H1 (cell line): ENCODE measurements at regions not wholly inside any gene's neighbourhood (a gene's known extent, or its start where the extent isn't known, plus 50 kb on each side); places are given as distances from the start of the nearest gene placed in this dataset.

Source experiments
- CTCF ChIA-PET: fragments of 300-600 bp; sonication (Branson Sonifier 250); formaldehyde crosslinking; loops from one replicate; lab custom pipeline; 2021; ENCODE audit not compliant: partially characterized antibody; lab: Charles Lee
- POLR2A ChIA-PET: fragments of 300-600 bp; sonication (Branson Sonifier 250); formaldehyde crosslinking; loops from one replicate; lab custom pipeline; 2021; ENCODE audit warnings: inconsistent platforms; ENCODE audit not compliant: partially characterized antibody; lab: Charles Lee
- DNase-seq, 2 experiments: peaks; one replicate each; pipeline versions ENCODE4 v3.0.0 to v3.0.0-alpha.2; 2010 to 2022; ENCODE audit warnings: low spot score in 2 of 2, low read depth in 1 of 2, mixed read lengths in 1 of 2
- FAIRE-seq: peaks from 2 replicates; lab custom pipeline; 2011; peaks lifted over from hg19 to GRCh38; lab: Jason Lieb, UNC
- H2AFZ ChIP-seq: 2 replicates; pipeline ENCODE4 v1.8.1; 2012; ENCODE audit warnings: low read length, inconsistent platforms
- H2AK5ac ChIP-seq: 2 replicates; pipeline ENCODE4 v1.6.1; 2013; ENCODE audit warnings: low read depth, low read length
- H2BK120ac ChIP-seq: replicated peaks from 2 replicates; pipeline ENCODE3; 2013; ENCODE audit warnings: low read depth, low read length, inconsistent platforms
- H2BK12ac ChIP-seq: 2 replicates; pipeline ENCODE4 v1.6.1; 2013; ENCODE audit warnings: low read depth, low read length
- H2BK15ac ChIP-seq: 2 replicates; pipeline ENCODE4 v1.6.1; 2013; ENCODE audit warnings: low read length
- H2BK20ac ChIP-seq: 2 replicates; pipeline ENCODE4 v1.6.1; 2013; ENCODE audit warnings: low read length
- H2BK5ac ChIP-seq: 2 replicates; pipeline ENCODE4 v1.6.1; 2013; ENCODE audit warnings: low read depth, low read length
- H3K14ac ChIP-seq: 2 replicates; pipeline ENCODE4 v1.6.1; 2013; ENCODE audit warnings: inconsistent platforms; ENCODE audit not compliant: insufficient read length
- H3K18ac ChIP-seq: 2 replicates; pipeline ENCODE4 v1.6.1; 2013; ENCODE audit warnings: low read length; ENCODE audit errors: extremely low read depth
- H3K23ac ChIP-seq: 2 replicates; pipeline ENCODE4 v1.6.1; 2013; ENCODE audit warnings: inconsistent platforms; ENCODE audit not compliant: insufficient read length
- H3K23me2 ChIP-seq: 2 replicates; pipeline ENCODE4 v1.6.1; 2013; ENCODE audit warnings: low read depth, low read length
- H3K27ac ChIP-seq: 2 replicates; pipeline ENCODE4 v1.6.1; 2011; ENCODE audit warnings: low read depth, low read length, inconsistent platforms
- H3K27me3 ChIP-seq, 4 experiments: replicated peaks in 1 of 4; 1 replicate in 1 of 4; 2 replicates in 3 of 4; pipeline versions ENCODE4 v1.6.1 to v1.8.1; 2011 to 2013; ENCODE audit warnings: low read length in 3 of 4, mild to moderate bottlenecking in 3 of 4, inconsistent platforms in 2 of 4, mixed read lengths in 2 of 4, moderate library complexity in 1 of 4; ENCODE audit not compliant: control insufficient read depth in 3 of 4, insufficient read depth in 3 of 4; ENCODE audit errors: extremely low read depth in 1 of 4
- H3K36me3 ChIP-seq, 4 experiments: 2 replicates each; pipeline versions ENCODE4 v1.6.1 to v1.8.1; 2011 to 2013; ENCODE audit warnings: mild to moderate bottlenecking in 4 of 4, low read length in 3 of 4, moderate library complexity in 2 of 4, control low read depth in 1 of 4, inconsistent platforms in 1 of 4; ENCODE audit not compliant: insufficient read depth in 4 of 4, control insufficient read depth in 2 of 4
- H3K4ac ChIP-seq: replicated peaks from 2 replicates; pipeline ENCODE3; 2013; ENCODE audit warnings: low read length, low read depth, mixed read lengths, inconsistent platforms; ENCODE audit not compliant: insufficient read length
- H3K4me1 ChIP-seq, 4 experiments: replicated peaks in 1 of 4; 1 replicate in 1 of 4; 2 replicates in 3 of 4; pipeline versions ENCODE4 v1.6.1 to v1.8.1; 2011 to 2013; ENCODE audit warnings: low read length in 3 of 4, inconsistent platforms in 2 of 4, mixed read lengths in 1 of 4; ENCODE audit not compliant: insufficient read depth in 4 of 4, control insufficient read depth in 3 of 4
- H3K4me2 ChIP-seq, 2 experiments: 2 replicates each; pipeline versions ENCODE4 v1.6.1 to v1.8.1; 2011 to 2013; ENCODE audit warnings: low read depth in 2 of 2, low read length in 2 of 2, control low read depth in 1 of 2, inconsistent platforms in 1 of 2, mild to moderate bottlenecking in 1 of 2; ENCODE audit not compliant: insufficient read depth in 1 of 2
- H3K4me3 ChIP-seq, 4 experiments: fragments of 200-600, 300-600 bp in 1 of 4; sonication (generic), shearing (Covaris generic), sonication (Bioruptor Twin) in 1 of 4; 2 replicates each; pipeline versions ENCODE4 v1.5.1 to v1.8.1; 2011 to 2016; ENCODE audit warnings: low read length in 4 of 4, low read depth in 3 of 4, control low read depth in 2 of 4, inconsistent platforms in 2 of 4, mild to moderate bottlenecking in 2 of 4, mixed read lengths in 1 of 4, moderate library complexity in 1 of 4; ENCODE audit not compliant: insufficient read depth in 2 of 4; ENCODE audit errors: extremely low read depth in 1 of 4
- H3K56ac ChIP-seq: replicated peaks from 2 replicates; pipeline ENCODE3; 2013; ENCODE audit warnings: low read depth, mild to moderate bottlenecking, mixed read lengths, low read length, inconsistent platforms; ENCODE audit not compliant: insufficient read length
- H3K79me1 ChIP-seq: 2 replicates; pipeline ENCODE4 v1.6.1; 2013; ENCODE audit warnings: low read depth, low read length, control low read depth
- H3K79me2 ChIP-seq, 2 experiments: 2 replicates each; pipeline versions ENCODE4 v1.6.1 to v1.8.1; 2012 to 2013; ENCODE audit warnings: low read length in 2 of 2, mild to moderate bottlenecking in 2 of 2, inconsistent platforms in 1 of 2; ENCODE audit not compliant: insufficient read depth in 2 of 2, control insufficient read depth in 1 of 2
- H3K9ac ChIP-seq, 4 experiments: replicated peaks in 1 of 4; 1 replicate in 1 of 4; 2 replicates in 3 of 4; pipeline versions ENCODE4 v1.6.1 to v1.8.1; 2011 to 2013; ENCODE audit warnings: low read depth in 3 of 4, low read length in 3 of 4, control low read depth in 2 of 4, mild to moderate bottlenecking in 2 of 4, moderate library complexity in 2 of 4, inconsistent platforms in 1 of 4; ENCODE audit errors: extremely low read depth in 1 of 4
- H3K9me3 ChIP-seq, 2 experiments: 2 replicates each; pipeline versions ENCODE4 v1.6.1 to v1.8.1; 2012 to 2013; ENCODE audit warnings: mild to moderate bottlenecking in 2 of 2, moderate library complexity in 2 of 2, control low read depth in 1 of 2, inconsistent platforms in 1 of 2, low read depth in 1 of 2, low read length in 1 of 2, mixed read lengths in 1 of 2; ENCODE audit not compliant: insufficient read depth in 2 of 2
- H4K20me1 ChIP-seq, 2 experiments: replicated peaks in 1 of 2; 2 replicates each; pipeline versions ENCODE3 to v1.8.1; 2011 to 2013; ENCODE audit warnings: inconsistent platforms in 2 of 2, low read length in 2 of 2, mild to moderate bottlenecking in 1 of 2; ENCODE audit not compliant: insufficient read depth in 2 of 2, control insufficient read depth in 1 of 2
- H4K5ac ChIP-seq: 2 replicates; pipeline ENCODE4 v1.6.1; 2013; ENCODE audit warnings: low read length, low read depth, mixed read lengths, inconsistent platforms; ENCODE audit not compliant: insufficient read length
- H4K8ac ChIP-seq: 2 replicates; pipeline ENCODE4 v1.8.0; 2013; ENCODE audit warnings: mild to moderate bottlenecking, moderate library complexity, low read length, inconsistent platforms; ENCODE audit not compliant: insufficient read depth; ENCODE audit errors: extremely low read depth
- H4K91ac ChIP-seq: replicated peaks from 2 replicates; pipeline ENCODE3; 2013; ENCODE audit warnings: low read length, mixed read lengths, inconsistent platforms; ENCODE audit not compliant: insufficient read length
- BACH1 ChIP-seq: IDR thresholded peaks from 2 replicates; pipeline ENCODE4 v1.6.1; 2012; ENCODE audit warnings: low read length, improper control_type of control experiment
- CEBPB ChIP-seq: IDR thresholded peaks from 2 replicates; pipeline ENCODE4 v1.6.1; 2012; ENCODE audit warnings: low read depth, low read length
- CHD1 ChIP-seq: IDR thresholded peaks from 2 replicates; pipeline ENCODE4 v1.6.1; 2012; ENCODE audit warnings: low read depth, low read length, improper control_type of control experiment
- CHD2 ChIP-seq: IDR thresholded peaks from 2 replicates; pipeline ENCODE4 v1.6.1; 2012; ENCODE audit warnings: low read length, improper control_type of control experiment
- CREB1 ChIP-seq: IDR thresholded peaks from 2 replicates; pipeline ENCODE4 v1.6.1; 2012; ENCODE audit warnings: inconsistent platforms
- CTBP2 ChIP-seq: IDR thresholded peaks from 2 replicates; pipeline ENCODE4 v1.7.0; 2011; ENCODE audit warnings: borderline replicate concordance, mild to moderate bottlenecking, moderate library complexity, mixed read lengths, low read length; ENCODE audit not compliant: insufficient read depth, insufficient read length
- GABPA ChIP-seq: IDR thresholded peaks from 2 replicates; pipeline ENCODE4 v1.6.1; 2011; ENCODE audit warnings: mild to moderate bottlenecking, low read length, moderate library complexity, borderline replicate concordance; ENCODE audit not compliant: insufficient read depth
- KDM1A ChIP-seq: fragments of 200-600, 300-600 bp; sonication (generic); IDR thresholded peaks from 2 replicates; pipeline ENCODE4 v1.7.1; 2016; ENCODE audit warnings: mild to moderate bottlenecking, low read length, borderline replicate concordance
- NANOG ChIP-seq: IDR thresholded peaks from 2 replicates; pipeline ENCODE4 v1.6.1; 2011; ENCODE audit warnings: low read length, low read depth, mild to moderate bottlenecking, inconsistent platforms; ENCODE audit not compliant: insufficient read depth, poor library complexity, severe bottlenecking
- SIN3A ChIP-seq, 2 experiments: IDR thresholded peaks in 1 of 2; conservative IDR thresholded peaks in 1 of 2; 2 replicates each; pipeline ENCODE4 v1.6.1; 2011 to 2012; ENCODE audit warnings: low read length in 2 of 2, improper control_type of control experiment in 1 of 2, low read depth in 1 of 2, mild to moderate bottlenecking in 1 of 2
- SIRT6 ChIP-seq: IDR thresholded peaks from one replicate; pipeline ENCODE4 v1.7.1; 2012; ENCODE audit warnings: low read length, inconsistent platforms
- SIX5 ChIP-seq: IDR thresholded peaks from 2 replicates; pipeline ENCODE4 v1.6.1; 2011; ENCODE audit warnings: mild to moderate bottlenecking, low read depth, low read length
- SRF ChIP-seq: IDR thresholded peaks from 2 replicates; pipeline ENCODE4 v1.6.1; 2011; ENCODE audit warnings: mild to moderate bottlenecking, low read depth, low read length, moderate library complexity
- YY1 ChIP-seq: IDR thresholded peaks from 2 replicates; pipeline ENCODE4 v1.6.1; 2011; ENCODE audit warnings: low read depth, mild to moderate bottlenecking, low read length
- WGBS, 2 experiments: shearing (Covaris generic) in 1 of 2; methylation state at CpG; one replicate each; pipeline versions ENCODE4 v1.1.6 to v1.1.7; 2013 to 2015; ENCODE audit warnings: low lambda C conversion rate in 2 of 2, mixed read lengths in 2 of 2, inconsistent platforms in 1 of 2, low coverage in 1 of 2, missing lambda C conversion rate in 1 of 2; ENCODE audit not compliant: insufficient replicate concordance in 2 of 2, insufficient coverage in 1 of 2, insufficient read length in 1 of 2; ENCODE audit errors: extremely low coverage in 1 of 2, missing lambda C conversion rate in 1 of 2; 5-methylcytosine and 5-hydroxymethylcytosine counted together
- TF ChIP-seq, protein P1 (sequence below): IDR thresholded peaks from 2 replicates; pipeline ENCODE4 v1.6.1; 2012; ENCODE audit warnings: inconsistent platforms

DNA sequence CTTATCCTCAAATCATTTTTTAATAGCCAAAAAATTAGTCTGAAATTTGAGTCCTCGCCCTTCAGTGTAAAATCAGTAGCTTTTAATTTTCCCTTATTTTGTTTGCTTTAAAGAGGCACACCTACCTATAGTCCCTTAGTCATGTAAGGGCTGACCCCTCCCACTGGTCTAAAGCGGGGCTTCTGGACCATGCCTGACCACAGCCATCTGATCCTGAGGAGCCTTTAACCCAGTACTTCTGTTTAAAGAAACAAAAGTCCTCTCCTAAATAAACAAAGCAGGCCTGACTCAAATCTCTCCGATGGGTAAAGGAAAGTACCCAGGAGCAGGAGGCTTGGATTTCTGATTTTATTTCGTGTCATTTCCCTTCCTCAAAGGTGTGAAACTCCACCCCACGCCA lies 92.0 kb upstream of the CCL2 start:
- no peak overlapping the region for H3K18ac ChIP-seq
- H3K79me1 ChIP-seq: peaks cover 2% of the 10 kb centered on the region; the same call in 1 of the 2 replicates
- WGBS, 2 experiments: 88% methylated on average over 5 of the region's 5 CpGs; no CpG with 5 or more reads in 1 of the 2 experiments
- H2BK120ac ChIP-seq: no peak overlapping the region
- peaks cover 1 to 7% (median 3%) of the 10 kb centered on the region in 4 experiments; a peak in 6 of 7 replicates for H3K4me1 ChIP-seq
- no peak overlapping the region for H4K91ac ChIP-seq
- no peak overlapping the region for H2BK12ac ChIP-seq
- H3K14ac ChIP-seq: no peak overlapping the region
- no peaks in the 10 kb centered on the region for H3K36me3 ChIP-seq
- DNase-seq: no peak
- no peak overlapping the region for H3K4ac ChIP-seq
- no peak overlapping the region for H3K9ac ChIP-seq
- no peak overlapping the region for H2BK5ac ChIP-seq
- ChIA-PET POLR2A (interaction anchor here (2.4 kb wide), 1 partner anchor 12 kb away, joined by 6 read pairs; no protein-coding TSS in a partner anchor), CTCF (interaction anchor here (0.8 to 9.8 kb wide), 21 partner anchors 8 to 445 kb away, joined by 3 to 91 read pairs (median 7); partner anchors contain the start of gene CCL1)
- H2BK15ac ChIP-seq: no peak overlapping the region
- no peak overlapping the region for H2BK20ac ChIP-seq
- no peaks in the 10 kb centered on the region for H3K23me2 ChIP-seq
- no peak overlapping the region for H4K8ac ChIP-seq
- no peak overlapping the region for H3K4me2 ChIP-seq
- no peak overlapping the region for H2AFZ ChIP-seq
- H3K27me3 ChIP-seq: no peaks in the 10 kb centered on the region
- no peak for FAIRE-seq
- no peaks in the 10 kb centered on the region for H3K79me2 ChIP-seq
- H3K56ac ChIP-seq: no peak overlapping the region
- H3K23ac ChIP-seq: no peak overlapping the region
- no peak overlapping the region for H4K5ac ChIP-seq
- no peak overlapping the region for H3K27ac ChIP-seq
- no peaks in the 10 kb centered on the region for H3K9me3 ChIP-seq
- H3K4me3 ChIP-seq: no peak overlapping the region
- H2AK5ac ChIP-seq: no peak overlapping the region
- H4K20me1 ChIP-seq: no peaks in the 10 kb centered on the region
- no peak for TF ChIP-seq CREB1
- TF ChIP-seq CHD2: no peak
- TF ChIP-seq GABPA: no peak
- no peak for TF ChIP-seq CTBP2
- no peak for TF ChIP-seq SIX5
- TF ChIP-seq CHD1: no peak
- no peak for TF ChIP-seq SRF
- no peak for TF ChIP-seq NANOG
- TF ChIP-seq BACH1: no peak
- no peak for TF ChIP-seq SIN3A (conservative IDR thresholded peaks at IDR 0.05 in 1 of 2, IDR thresholded peaks at IDR 0.05 in 1 of 2; ENCODE audit: low read depth in 1 of 2, low read length in 2 of 2)
- no peak for TF ChIP-seq CEBPB
- TF ChIP-seq, protein P1, sequence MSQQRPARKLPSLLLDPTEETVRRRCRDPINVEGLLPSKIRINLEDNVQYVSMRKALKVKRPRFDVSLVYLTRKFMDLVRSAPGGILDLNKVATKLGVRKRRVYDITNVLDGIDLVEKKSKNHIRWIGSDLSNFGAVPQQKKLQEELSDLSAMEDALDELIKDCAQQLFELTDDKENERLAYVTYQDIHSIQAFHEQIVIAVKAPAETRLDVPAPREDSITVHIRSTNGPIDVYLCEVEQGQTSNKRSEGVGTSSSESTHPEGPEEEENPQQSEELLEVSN: no peak
- no peak for TF ChIP-seq KDM1A
- TF ChIP-seq SIRT6: no peak
- no peak for TF ChIP-seq YY1
